ENCODE measurements at regions not wholly inside any gene's neighbourhood (a gene's known extent, or its start where the extent isn't known, plus 50 kb on each side); places are given as distances from the start of the nearest gene placed in this dataset.
A peak's percentile ranks its signal among the peaks of the same experiment; 100 is the strongest.
"Not testable (repeated sequence)": the region's sequence is repeated elsewhere in the genome, so short reads cannot be mapped to it uniquely, and the experiment has no call there.

GRCh38 chr22:27253108-27253902, 548.3 kb downstream of the MN1 start:
- Histone ChIP-seq H3K36me3 (ENCODE audit: control insufficient read depth, insufficient read depth, low read length) (no peaks in the 10 kb centered on the region), H3K4me1 (ENCODE audit: control insufficient read depth, insufficient read depth, low read length) (peaks cover 24% of the 10 kb centered on the region), H3K27me3 (ENCODE audit: control insufficient read depth, insufficient read depth, low read length) (peaks cover 2% of the 10 kb centered on the region), H3K27ac (ENCODE audit: low read length) (peak overlapping the region; percentile 74), H3K4me3 (ENCODE audit: low read length) (no peak overlapping the region), H3K9me3 (replicated peaks; ENCODE audit: control insufficient read depth, low read depth, low read length) (peaks cover 12% of the 10 kb centered on the region)
- peak; percentile 95 for DNase-seq
- 33% methylated on average over 5 of the region's 9 CpGs for WGBS (ENCODE audit: insufficient coverage)

GRCh38 chr22:27254063-27254462, 547.5 kb downstream of the MN1 start:
- H3K27me3 ChIP-seq (ENCODE audit: control insufficient read depth, insufficient read depth, low read length), result not testable (repeated sequence)
- Histone ChIP-seq H3K9me3 (replicated peaks; ENCODE audit: control insufficient read depth, low read depth, low read length) (peaks cover 12% of the 10 kb centered on the region), H3K27ac (ENCODE audit: low read length) (peak overlapping the region; percentile 74)

GRCh38 chr22:27255580-27255979, 546.0 kb downstream of the MN1 start:
- Histone ChIP-seq H3K27ac (ENCODE audit: low read length) (no peak overlapping the region), H3K4me1 (ENCODE audit: control insufficient read depth, insufficient read depth, low read length) (peaks cover 15% of the 10 kb centered on the region), H3K9me3 (replicated peaks; ENCODE audit: control insufficient read depth, low read depth, low read length) (peaks cover 12% of the 10 kb centered on the region), H3K36me3 (ENCODE audit: control insufficient read depth, insufficient read depth, low read length) (no peaks in the 10 kb centered on the region), H3K4me3 (ENCODE audit: low read length) (no peak overlapping the region), H3K27me3 (ENCODE audit: control insufficient read depth, insufficient read depth, low read length) (no peaks in the 10 kb centered on the region)
- DNase-seq, result no peak
- WGBS (ENCODE audit: insufficient coverage), result no CpG with 5 or more reads among the region's 3 CpGs

More at GRCh38 chr22:27254063-27254462, 547.5 kb downstream of the MN1 start:
- WGBS (ENCODE audit: insufficient coverage), result 86% methylated on average over 1 of the region's 5 CpGs
- H3K36me3 ChIP-seq (ENCODE audit: control insufficient read depth, insufficient read depth, low read length); H3K4me3 ChIP-seq (ENCODE audit: low read length): not testable (repeated sequence)
- DNase-seq, result peak; percentile 45
- peaks cover 17% of the 10 kb centered on the region for H3K4me1 ChIP-seq (ENCODE audit: control insufficient read depth, insufficient read depth, low read length)

GRCh38 chr22:27257987-27258386, 543.6 kb downstream of the MN1 start:
- peaks cover 12% of the 10 kb centered on the region for H3K9me3 ChIP-seq (replicated peaks; ENCODE audit: control insufficient read depth, low read depth, low read length)
- WGBS (ENCODE audit: insufficient coverage), result no CpG with 5 or more reads among the region's 5 CpGs
- no peaks in the 10 kb centered on the region for H3K27me3 ChIP-seq (ENCODE audit: control insufficient read depth, insufficient read depth, low read length)
- no peak overlapping the region for H3K27ac ChIP-seq (ENCODE audit: low read length)
- H3K36me3 ChIP-seq (ENCODE audit: control insufficient read depth, insufficient read depth, low read length), result no peaks in the 10 kb centered on the region
- no peak for DNase-seq
- peaks cover 14% of the 10 kb centered on the region for H3K4me1 ChIP-seq (ENCODE audit: control insufficient read depth, insufficient read depth, low read length)
- no peak overlapping the region for H3K4me3 ChIP-seq (ENCODE audit: low read length)

- DNase-seq, result no peak
- Histone ChIP-seq H3K36me3 (ENCODE audit: control insufficient read depth, insufficient read depth, low read length) (no peaks in the 10 kb centered on the region), H3K4me3 (ENCODE audit: low read length) (no peak overlapping the region), H3K4me1 (ENCODE audit: control insufficient read depth, insufficient read depth, low read length) (peaks cover 8% of the 10 kb centered on the region), H3K27ac (ENCODE audit: low read length) (no peak overlapping the region), H3K9me3 (replicated peaks; ENCODE audit: control insufficient read depth, low read depth, low read length) (peaks cover 12% of the 10 kb centered on the region), H3K27me3 (ENCODE audit: control insufficient read depth, insufficient read depth, low read length) (no peaks in the 10 kb centered on the region)
- 76% methylated on average over 5 of the region's 9 CpGs for WGBS (ENCODE audit: insufficient coverage)
These were observed 542.9 kb downstream of the MN1 start for GRCh38 chr22:27258616-27259172.

- no peaks in the 10 kb centered on the region for H3K36me3 ChIP-seq (ENCODE audit: control insufficient read depth, insufficient read depth, low read length)
- H3K27me3 ChIP-seq (ENCODE audit: control insufficient read depth, insufficient read depth, low read length), result no peaks in the 10 kb centered on the region
- no peak overlapping the region for H3K4me3 ChIP-seq (ENCODE audit: low read length)
- DNase-seq, result no peak
- peaks cover 14% of the 10 kb centered on the region for H3K9me3 ChIP-seq (replicated peaks; ENCODE audit: control insufficient read depth, low read depth, low read length)
- 78% methylated on average over 2 of the region's 8 CpGs for WGBS (ENCODE audit: insufficient coverage)
- H3K4me1 ChIP-seq (ENCODE audit: control insufficient read depth, insufficient read depth, low read length), result peaks cover 4% of the 10 kb centered on the region
- no peak overlapping the region for H3K27ac ChIP-seq (ENCODE audit: low read length)
These were observed 542.1 kb downstream of the MN1 start for GRCh38 chr22:27259433-27259832.

GRCh38 chr22:27260087-27260698, 541.4 kb downstream of the MN1 start:
- Histone ChIP-seq H3K27ac (ENCODE audit: low read length) (no peak overlapping the region), H3K4me3 (ENCODE audit: low read length) (no peak overlapping the region), H3K27me3 (ENCODE audit: control insufficient read depth, insufficient read depth, low read length) (no peaks in the 10 kb centered on the region), H3K4me1 (ENCODE audit: control insufficient read depth, insufficient read depth, low read length) (peaks cover 4% of the 10 kb centered on the region), H3K36me3 (ENCODE audit: control insufficient read depth, insufficient read depth, low read length) (no peaks in the 10 kb centered on the region), H3K9me3 (replicated peaks; ENCODE audit: control insufficient read depth, low read depth, low read length) (peaks cover 10% of the 10 kb centered on the region)
- WGBS (ENCODE audit: insufficient coverage), result 55% methylated on average over 3 of the region's 6 CpGs
- DNase-seq, result no peak

GRCh38 chr22:27262361-27262760, 539.2 kb downstream of the MN1 start:
- no peak for DNase-seq
- peaks cover 4% of the 10 kb centered on the region for H3K4me1 ChIP-seq (ENCODE audit: control insufficient read depth, insufficient read depth, low read length)
- peaks cover 2% of the 10 kb centered on the region for H3K9me3 ChIP-seq (replicated peaks; ENCODE audit: control insufficient read depth, low read depth, low read length)
- no peaks in the 10 kb centered on the region for H3K36me3 ChIP-seq (ENCODE audit: control insufficient read depth, insufficient read depth, low read length)
- no peak overlapping the region for H3K27ac ChIP-seq (ENCODE audit: low read length)
- H3K4me3 ChIP-seq (ENCODE audit: low read length), result no peak overlapping the region
- 39% methylated on average over 10 of the region's 10 CpGs for WGBS (ENCODE audit: insufficient coverage)
- H3K27me3 ChIP-seq (ENCODE audit: control insufficient read depth, insufficient read depth, low read length), result no peaks in the 10 kb centered on the region

GRCh38 chr22:27264184-27264583, 537.4 kb downstream of the MN1 start:
- H3K4me3 ChIP-seq (ENCODE audit: low read length), result no peak overlapping the region
- WGBS (ENCODE audit: insufficient coverage), result 71% methylated on average over 6 of the region's 6 CpGs
- peaks cover 2% of the 10 kb centered on the region for H3K9me3 ChIP-seq (replicated peaks; ENCODE audit: control insufficient read depth, low read depth, low read length)
- peaks cover 7% of the 10 kb centered on the region for H3K27me3 ChIP-seq (ENCODE audit: control insufficient read depth, insufficient read depth, low read length)
- no peak overlapping the region for H3K27ac ChIP-seq (ENCODE audit: low read length)
- peaks cover 4% of the 10 kb centered on the region for H3K4me1 ChIP-seq (ENCODE audit: control insufficient read depth, insufficient read depth, low read length)
- no peak for DNase-seq
- H3K36me3 ChIP-seq (ENCODE audit: control insufficient read depth, insufficient read depth, low read length), result no peaks in the 10 kb centered on the region

- peaks cover 2% of the 10 kb centered on the region for H3K9me3 ChIP-seq (replicated peaks; ENCODE audit: control insufficient read depth, low read depth, low read length)
- WGBS (ENCODE audit: insufficient coverage), result 44% methylated on average over 1 of the region's 7 CpGs
- no peak overlapping the region for H3K4me3 ChIP-seq (ENCODE audit: low read length)
- H3K36me3 ChIP-seq (ENCODE audit: control insufficient read depth, insufficient read depth, low read length), result no peaks in the 10 kb centered on the region
- H3K27me3 ChIP-seq (ENCODE audit: control insufficient read depth, insufficient read depth, low read length), result peaks cover 19% of the 10 kb centered on the region
- peaks cover 4% of the 10 kb centered on the region for H3K4me1 ChIP-seq (ENCODE audit: control insufficient read depth, insufficient read depth, low read length)
- no peak overlapping the region for H3K27ac ChIP-seq (ENCODE audit: low read length)
- DNase-seq, result no peak
These were observed 534.4 kb downstream of the MN1 start for GRCh38 chr22:27267145-27267544.
